ENCODE measurements at regions not wholly inside any gene's neighbourhood (a gene's known extent, or its start where the extent isn't known, plus 50 kb on each side); places are given as distances from the start of the nearest gene placed in this dataset.

DNA sequence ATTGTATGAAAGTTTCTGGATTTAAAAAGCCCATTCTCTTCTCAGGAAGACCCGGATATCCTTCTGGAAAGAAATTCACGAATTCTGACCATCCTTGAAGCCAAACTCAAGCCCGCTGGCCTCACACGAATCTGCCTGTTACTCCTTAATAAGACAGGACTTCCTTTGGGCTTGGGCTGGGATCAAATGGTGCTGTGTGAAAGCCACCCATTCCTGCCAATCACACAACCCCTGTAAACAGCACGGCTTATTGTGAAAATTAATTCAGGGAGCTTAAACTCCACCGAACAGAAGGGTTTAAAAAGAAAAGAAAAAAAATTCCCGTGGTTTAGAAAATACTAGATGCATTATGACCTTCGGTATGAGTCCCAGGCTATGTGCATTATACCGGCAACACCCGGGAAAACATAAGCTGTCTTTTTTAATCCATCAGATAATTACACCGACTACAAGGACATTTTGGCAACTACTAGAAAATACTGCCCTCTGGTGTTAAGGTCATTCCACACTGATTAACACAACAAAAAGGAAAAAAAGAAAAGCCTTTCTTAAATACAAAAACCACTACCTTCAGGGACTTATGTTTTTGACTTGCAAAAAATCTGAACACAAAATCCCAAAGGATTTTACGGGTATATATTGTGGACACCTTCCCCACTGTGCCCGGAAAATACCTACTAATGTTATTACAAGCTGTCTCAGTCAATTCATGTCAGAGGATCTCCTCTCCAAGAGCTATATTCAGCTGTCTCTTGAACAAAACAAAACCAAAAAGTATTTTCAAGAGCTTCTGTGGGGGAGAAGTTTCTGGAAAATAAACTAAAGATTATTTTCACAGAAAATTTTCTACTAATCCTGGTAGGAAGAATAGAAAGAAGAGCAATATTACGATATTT lies 76.0 kb upstream of the LSM14A start:
- TF ChIP-seq FOXP2 (optimal IDR thresholded peaks at IDR 0.05; ENCODE audit: borderline replicate concordance, extremely low read depth, extremely low read length, insufficient read depth) (no peak), TAF1 (IDR thresholded peaks at IDR 0.05; ENCODE audit: borderline replicate concordance, insufficient read depth, low read length) (no peak), POLR2AphosphoS5 (IDR thresholded peaks at IDR 0.05; ENCODE audit: low read depth, low read length) (no peak), SIN3A (IDR thresholded peaks at IDR 0.05; ENCODE audit: borderline replicate concordance, insufficient read depth, low read length) (no peak)
- TF ChIP-seq, protein P1, sequence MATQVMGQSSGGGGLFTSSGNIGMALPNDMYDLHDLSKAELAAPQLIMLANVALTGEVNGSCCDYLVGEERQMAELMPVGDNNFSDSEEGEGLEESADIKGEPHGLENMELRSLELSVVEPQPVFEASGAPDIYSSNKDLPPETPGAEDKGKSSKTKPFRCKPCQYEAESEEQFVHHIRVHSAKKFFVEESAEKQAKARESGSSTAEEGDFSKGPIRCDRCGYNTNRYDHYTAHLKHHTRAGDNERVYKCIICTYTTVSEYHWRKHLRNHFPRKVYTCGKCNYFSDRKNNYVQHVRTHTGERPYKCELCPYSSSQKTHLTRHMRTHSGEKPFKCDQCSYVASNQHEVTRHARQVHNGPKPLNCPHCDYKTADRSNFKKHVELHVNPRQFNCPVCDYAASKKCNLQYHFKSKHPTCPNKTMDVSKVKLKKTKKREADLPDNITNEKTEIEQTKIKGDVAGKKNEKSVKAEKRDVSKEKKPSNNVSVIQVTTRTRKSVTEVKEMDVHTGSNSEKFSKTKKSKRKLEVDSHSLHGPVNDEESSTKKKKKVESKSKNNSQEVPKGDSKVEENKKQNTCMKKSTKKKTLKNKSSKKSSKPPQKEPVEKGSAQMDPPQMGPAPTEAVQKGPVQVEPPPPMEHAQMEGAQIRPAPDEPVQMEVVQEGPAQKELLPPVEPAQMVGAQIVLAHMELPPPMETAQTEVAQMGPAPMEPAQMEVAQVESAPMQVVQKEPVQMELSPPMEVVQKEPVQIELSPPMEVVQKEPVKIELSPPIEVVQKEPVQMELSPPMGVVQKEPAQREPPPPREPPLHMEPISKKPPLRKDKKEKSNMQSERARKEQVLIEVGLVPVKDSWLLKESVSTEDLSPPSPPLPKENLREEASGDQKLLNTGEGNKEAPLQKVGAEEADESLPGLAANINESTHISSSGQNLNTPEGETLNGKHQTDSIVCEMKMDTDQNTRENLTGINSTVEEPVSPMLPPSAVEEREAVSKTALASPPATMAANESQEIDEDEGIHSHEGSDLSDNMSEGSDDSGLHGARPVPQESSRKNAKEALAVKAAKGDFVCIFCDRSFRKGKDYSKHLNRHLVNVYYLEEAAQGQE (IDR thresholded peaks at IDR 0.05; ENCODE audit: insufficient read depth in 1 of 2, low read depth in 2 of 2, low read length in 2 of 2), result no peak
